ENCODE measurements at regions not wholly inside any gene's neighbourhood (a gene's known extent, or its start where the extent isn't known, plus 50 kb on each side); places are given as distances from the start of the nearest gene placed in this dataset.

GRCh38 chr2:181743723-181744031, 63.4 kb upstream of the NEUROD1 start:
- no peak for TF ChIP-seq PPARA (CRISPR knock-in tag; IDR thresholded peaks at IDR 0.05; ENCODE audit: borderline replicate concordance)
- no peak for TF ChIP-seq ESRRG (CRISPR knock-in tag; IDR thresholded peaks at IDR 0.05)
- no peak for TF ChIP-seq TOX (CRISPR knock-in tag; IDR thresholded peaks at IDR 0.05; ENCODE audit: borderline replicate concordance)
- no peak for TF ChIP-seq TCF4 (CRISPR knock-in tag; IDR thresholded peaks at IDR 0.05; ENCODE audit: borderline replicate concordance)
- no peak for TF ChIP-seq PATZ1 (CRISPR knock-in tag; IDR thresholded peaks at IDR 0.05; ENCODE audit: borderline replicate concordance)
- no peak for TF ChIP-seq RARB (CRISPR knock-in tag; IDR thresholded peaks at IDR 0.05)
- no peak for TF ChIP-seq ISL1 (CRISPR knock-in tag; IDR thresholded peaks at IDR 0.05)
- no peak for TF ChIP-seq ZFP30 (CRISPR knock-in tag; IDR thresholded peaks at IDR 0.05)
- no peak for TF ChIP-seq CSRNP3 (CRISPR knock-in tag; IDR thresholded peaks at IDR 0.05)
- no peak for TF ChIP-seq POU6F1 (CRISPR knock-in tag; IDR thresholded peaks at IDR 0.05; ENCODE audit: borderline replicate concordance, low read depth)
- no peak for TF ChIP-seq OSR1 (CRISPR knock-in tag; IDR thresholded peaks at IDR 0.05)
- no peak for TF ChIP-seq GLIS3 (CRISPR knock-in tag; IDR thresholded peaks at IDR 0.05)
- TF ChIP-seq ARNTL (CRISPR knock-in tag; IDR thresholded peaks at IDR 0.05; ENCODE audit: borderline replicate concordance, low read depth) = no peak
- no peak for TF ChIP-seq BACH2 (CRISPR knock-in tag; IDR thresholded peaks at IDR 0.05; ENCODE audit: borderline replicate concordance)
- TF ChIP-seq ZC3H10 (CRISPR knock-in tag; IDR thresholded peaks at IDR 0.05) = no peak
- no peak for TF ChIP-seq CSDC2 (CRISPR knock-in tag; IDR thresholded peaks at IDR 0.05)
- no peak for TF ChIP-seq ZFP3 (CRISPR knock-in tag; IDR thresholded peaks at IDR 0.05)
- no peak for TF ChIP-seq ZNF8 (CRISPR knock-in tag; IDR thresholded peaks at IDR 0.05)
- ATAC-seq = peak; percentile 47; the same call in 2 of the 3 replicates

- ATAC-seq = no peak
- no peak for TF ChIP-seq SNAI2 (CRISPR knock-in tag; IDR thresholded peaks at IDR 0.05)
- TF ChIP-seq ARNTL (CRISPR knock-in tag; IDR thresholded peaks at IDR 0.05; ENCODE audit: borderline replicate concordance, low read depth) = no peak
- no peak for TF ChIP-seq TCF4 (CRISPR knock-in tag; IDR thresholded peaks at IDR 0.05; ENCODE audit: borderline replicate concordance)
- no peak for TF ChIP-seq CREB5 (CRISPR knock-in tag; IDR thresholded peaks at IDR 0.05; ENCODE audit: low read depth)
- no peak for TF ChIP-seq ZFP30 (CRISPR knock-in tag; IDR thresholded peaks at IDR 0.05)
- TF ChIP-seq ZNF8 (CRISPR knock-in tag; IDR thresholded peaks at IDR 0.05) = no peak
- no peak for TF ChIP-seq BACH2 (CRISPR knock-in tag; IDR thresholded peaks at IDR 0.05; ENCODE audit: borderline replicate concordance)
- TF ChIP-seq GLIS3 (CRISPR knock-in tag; IDR thresholded peaks at IDR 0.05) = no peak
- no peak for TF ChIP-seq RARB (CRISPR knock-in tag; IDR thresholded peaks at IDR 0.05)
- no peak for TF ChIP-seq CSRNP3 (CRISPR knock-in tag; IDR thresholded peaks at IDR 0.05)
- no peak for TF ChIP-seq TSHZ2 (CRISPR knock-in tag; IDR thresholded peaks at IDR 0.05)
- TF ChIP-seq ZNF565 (CRISPR knock-in tag; conservative IDR thresholded peaks at IDR 0.05; ENCODE audit: low read depth) = no peak
- TF ChIP-seq ZNF70 (CRISPR knock-in tag; IDR thresholded peaks at IDR 0.05) = no peak
Observed at GRCh38 chr2:181745796-181746540, 65.7 kb upstream of the NEUROD1 start.
